GM12878 (cell line): ENCODE measurements at regions not wholly inside any gene's neighbourhood (a gene's known extent, or its start where the extent isn't known, plus 50 kb on each side); places are given as distances from the start of the nearest gene placed in this dataset.

ENCODE experiments used
- CBX5 ChIP-seq: sonication (generic); IDR thresholded peaks from 2 replicates; pipeline ENCODE4 v1.6.1; 2016; ENCODE audit warnings: low read depth, moderate library complexity, mild to moderate bottlenecking, inconsistent platforms
- CTCF ChIP-seq, 3 experiments: IDR thresholded peaks in 2 of 3; conservative IDR thresholded peaks in 1 of 3; 2 replicates each; pipeline ENCODE4 v1.5.1; 2011; ENCODE audit warnings: low read depth in 3 of 3, low read length in 3 of 3, mild to moderate bottlenecking in 3 of 3, control low read depth in 2 of 3, moderate library complexity in 2 of 3, inconsistent platforms in 1 of 3, mixed read lengths in 1 of 3; ENCODE audit not compliant: control insufficient read depth in 2 of 3, insufficient read depth in 1 of 3; ENCODE audit errors: extremely low read depth in 1 of 3
- E2F8 ChIP-seq: fragments of 450-650 bp; IDR thresholded peaks from 2 replicates; pipeline ENCODE4 v1.6.1; 2018; ENCODE audit warnings: mild to moderate bottlenecking, low read depth, moderate library complexity; ENCODE audit not compliant: partially characterized antibody
- EP300 ChIP-seq, 2 experiments: fragments of 150-350 bp in 1 of 2; IDR thresholded peaks; 2 replicates each; pipeline ENCODE4 v1.6.1; 2011 to 2012; ENCODE audit warnings: low read depth in 2 of 2, low read length in 2 of 2, borderline replicate concordance in 1 of 2, improper control_type of control experiment in 1 of 2, inconsistent platforms in 1 of 2; ENCODE audit not compliant: control insufficient read depth in 1 of 2
- EZH2 ChIP-seq: IDR thresholded peaks from 2 replicates; pipeline ENCODE4 v1.6.1; 2012; ENCODE audit warnings: low read depth, mild to moderate bottlenecking, control low read depth, inconsistent platforms, low read length, borderline replicate concordance; ENCODE audit not compliant: control insufficient read depth
- POLR2A ChIP-seq: IDR thresholded peaks from 2 replicates; pipeline ENCODE4 v1.6.1; 2011; ENCODE audit warnings: low read depth, mild to moderate bottlenecking, low read length
- POLR2AphosphoS5 ChIP-seq: IDR thresholded peaks from 2 replicates; pipeline ENCODE4 v1.6.1; 2011; ENCODE audit warnings: mild to moderate bottlenecking, low read length, inconsistent platforms
- RAD21 ChIP-seq: IDR thresholded peaks from 2 replicates; pipeline ENCODE4 v1.6.1; 2011; ENCODE audit warnings: mild to moderate bottlenecking, low read depth, low read length, moderate library complexity; ENCODE audit not compliant: insufficient read depth
- SUZ12 ChIP-seq: fragments of 200-600 bp; sonication (generic); IDR thresholded peaks from one replicate; pipeline ENCODE4 v1.6.1; 2018; ENCODE audit warnings: antibody characterized with exemption, mild to moderate bottlenecking; ENCODE audit not compliant: unreplicated experiment
- TAF1 ChIP-seq: IDR thresholded peaks from 2 replicates; pipeline ENCODE4 v1.6.1; 2011; ENCODE audit warnings: mild to moderate bottlenecking, low read depth, low read length, borderline replicate concordance
- TCF12 ChIP-seq: IDR thresholded peaks from 2 replicates; pipeline ENCODE4 v1.6.1; 2011; ENCODE audit warnings: low read depth, mild to moderate bottlenecking, low read length
- TF ChIP-seq, protein P1 (sequence below): fragments of 450-650 bp; IDR thresholded peaks from 2 replicates; pipeline ENCODE4 v1.6.1; 2017; ENCODE audit warnings: antibody characterized with exemption, mild to moderate bottlenecking, moderate library complexity
- TF ChIP-seq, protein P2 (sequence below): fragments of 450-650 bp; IDR thresholded peaks from 2 replicates; pipeline ENCODE4 v1.6.1; 2017; ENCODE audit warnings: mild to moderate bottlenecking, moderate library complexity

GRCh38 chr5:69004676-69005075 lies 89.1 kb upstream of the SLC30A5 start:
- TF ChIP-seq, protein P1, sequence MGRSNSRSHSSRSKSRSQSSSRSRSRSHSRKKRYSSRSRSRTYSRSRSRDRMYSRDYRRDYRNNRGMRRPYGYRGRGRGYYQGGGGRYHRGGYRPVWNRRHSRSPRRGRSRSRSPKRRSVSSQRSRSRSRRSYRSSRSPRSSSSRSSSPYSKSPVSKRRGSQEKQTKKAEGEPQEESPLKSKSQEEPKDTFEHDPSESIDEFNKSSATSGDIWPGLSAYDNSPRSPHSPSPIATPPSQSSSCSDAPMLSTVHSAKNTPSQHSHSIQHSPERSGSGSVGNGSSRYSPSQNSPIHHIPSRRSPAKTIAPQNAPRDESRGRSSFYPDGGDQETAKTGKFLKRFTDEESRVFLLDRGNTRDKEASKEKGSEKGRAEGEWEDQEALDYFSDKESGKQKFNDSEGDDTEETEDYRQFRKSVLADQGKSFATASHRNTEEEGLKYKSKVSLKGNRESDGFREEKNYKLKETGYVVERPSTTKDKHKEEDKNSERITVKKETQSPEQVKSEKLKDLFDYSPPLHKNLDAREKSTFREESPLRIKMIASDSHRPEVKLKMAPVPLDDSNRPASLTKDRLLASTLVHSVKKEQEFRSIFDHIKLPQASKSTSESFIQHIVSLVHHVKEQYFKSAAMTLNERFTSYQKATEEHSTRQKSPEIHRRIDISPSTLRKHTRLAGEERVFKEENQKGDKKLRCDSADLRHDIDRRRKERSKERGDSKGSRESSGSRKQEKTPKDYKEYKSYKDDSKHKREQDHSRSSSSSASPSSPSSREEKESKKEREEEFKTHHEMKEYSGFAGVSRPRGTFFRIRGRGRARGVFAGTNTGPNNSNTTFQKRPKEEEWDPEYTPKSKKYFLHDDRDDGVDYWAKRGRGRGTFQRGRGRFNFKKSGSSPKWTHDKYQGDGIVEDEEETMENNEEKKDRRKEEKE, result no peak
- TF ChIP-seq SUZ12 (no peak), TCF12 (no peak), CTCF (IDR thresholded peaks at IDR 0.05 in 2 of 3, conservative IDR thresholded peaks at IDR 0.05 in 1 of 3; ENCODE audit: control insufficient read depth in 2 of 3, extremely low read depth in 1 of 3, insufficient read depth in 1 of 3, low read depth in 3 of 3, low read length in 3 of 3) (no peak), CBX5 (no peak), EP300 (IDR thresholded peaks at IDR 0.05; ENCODE audit: borderline replicate concordance in 1 of 2, control insufficient read depth in 1 of 2, low read depth in 2 of 2, low read length in 2 of 2) (no peak), POLR2A (no peak), RAD21 (no peak), EZH2 (no peak), E2F8 (no peak), POLR2AphosphoS5 (no peak), TAF1 (no peak)
- TF ChIP-seq, protein P2, sequence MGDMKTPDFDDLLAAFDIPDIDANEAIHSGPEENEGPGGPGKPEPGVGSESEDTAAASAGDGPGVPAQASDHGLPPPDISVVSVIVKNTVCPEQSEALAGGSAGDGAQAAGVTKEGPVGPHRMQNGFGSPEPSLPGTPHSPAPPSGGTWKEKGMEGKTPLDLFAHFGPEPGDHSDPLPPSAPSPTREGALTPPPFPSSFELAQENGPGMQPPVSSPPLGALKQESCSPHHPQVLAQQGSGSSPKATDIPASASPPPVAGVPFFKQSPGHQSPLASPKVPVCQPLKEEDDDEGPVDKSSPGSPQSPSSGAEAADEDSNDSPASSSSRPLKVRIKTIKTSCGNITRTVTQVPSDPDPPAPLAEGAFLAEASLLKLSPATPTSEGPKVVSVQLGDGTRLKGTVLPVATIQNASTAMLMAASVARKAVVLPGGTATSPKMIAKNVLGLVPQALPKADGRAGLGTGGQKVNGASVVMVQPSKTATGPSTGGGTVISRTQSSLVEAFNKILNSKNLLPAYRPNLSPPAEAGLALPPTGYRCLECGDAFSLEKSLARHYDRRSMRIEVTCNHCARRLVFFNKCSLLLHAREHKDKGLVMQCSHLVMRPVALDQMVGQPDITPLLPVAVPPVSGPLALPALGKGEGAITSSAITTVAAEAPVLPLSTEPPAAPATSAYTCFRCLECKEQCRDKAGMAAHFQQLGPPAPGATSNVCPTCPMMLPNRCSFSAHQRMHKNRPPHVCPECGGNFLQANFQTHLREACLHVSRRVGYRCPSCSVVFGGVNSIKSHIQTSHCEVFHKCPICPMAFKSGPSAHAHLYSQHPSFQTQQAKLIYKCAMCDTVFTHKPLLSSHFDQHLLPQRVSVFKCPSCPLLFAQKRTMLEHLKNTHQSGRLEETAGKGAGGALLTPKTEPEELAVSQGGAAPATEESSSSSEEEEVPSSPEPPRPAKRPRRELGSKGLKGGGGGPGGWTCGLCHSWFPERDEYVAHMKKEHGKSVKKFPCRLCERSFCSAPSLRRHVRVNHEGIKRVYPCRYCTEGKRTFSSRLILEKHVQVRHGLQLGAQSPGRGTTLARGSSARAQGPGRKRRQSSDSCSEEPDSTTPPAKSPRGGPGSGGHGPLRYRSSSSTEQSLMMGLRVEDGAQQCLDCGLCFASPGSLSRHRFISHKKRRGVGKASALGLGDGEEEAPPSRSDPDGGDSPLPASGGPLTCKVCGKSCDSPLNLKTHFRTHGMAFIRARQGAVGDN, result no peak
